ENCODE measurements at regions not wholly inside any gene's neighbourhood (a gene's known extent, or its start where the extent isn't known, plus 50 kb on each side); places are given as distances from the start of the nearest gene placed in this dataset.

DNA sequence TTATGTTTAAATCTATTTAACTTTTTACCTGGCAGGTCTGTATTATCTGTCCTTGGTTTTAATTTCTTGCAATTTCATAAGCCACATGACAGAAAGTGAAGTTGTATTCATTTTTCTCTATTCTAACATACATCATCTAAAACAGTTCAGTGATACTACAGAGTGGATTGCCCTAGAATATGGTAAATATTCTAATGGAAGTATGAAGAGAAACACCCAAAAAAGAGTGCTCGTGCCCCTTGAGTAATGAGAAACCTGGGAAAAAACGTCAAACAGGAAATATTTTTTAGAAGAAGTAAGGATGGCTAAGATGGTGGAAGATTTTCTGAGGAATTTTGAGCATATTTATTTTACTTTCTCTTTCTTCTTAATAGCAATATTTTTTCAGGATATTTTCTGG is 261.1 kb upstream of the CBLB start:
- Histone ChIP-seq H3K9ac (ENCODE audit: low read length) (no peak overlapping the region), H3K9me3 (ENCODE audit: insufficient read depth, low read length) (no peaks in the 10 kb centered on the region), H3K4me3 (ENCODE audit: low read length) (no peak overlapping the region), H4K20me1 (ENCODE audit: insufficient read depth, low read length) (no peaks in the 10 kb centered on the region), H3K4me2 (ENCODE audit: low read length) (no peak overlapping the region), H2AFZ (ENCODE audit: low read depth, low read length) (no peak overlapping the region), H3K79me2 (ENCODE audit: low read length) (no peaks in the 10 kb centered on the region), H3K27me3 (ENCODE audit: low read depth, low read length) (no peaks in the 10 kb centered on the region), H3K27ac (ENCODE audit: low read length) (no peak overlapping the region), H3K4me1 (ENCODE audit: low read length) (no peaks in the 10 kb centered on the region), H3K36me3 (replicated peaks; ENCODE audit: low read depth, low read length) (no peaks in the 10 kb centered on the region)
- TF ChIP-seq EZH2phosphoT487 (IDR thresholded peaks at IDR 0.05; ENCODE audit: low read depth): no peak
- TF ChIP-seq, protein P1, sequence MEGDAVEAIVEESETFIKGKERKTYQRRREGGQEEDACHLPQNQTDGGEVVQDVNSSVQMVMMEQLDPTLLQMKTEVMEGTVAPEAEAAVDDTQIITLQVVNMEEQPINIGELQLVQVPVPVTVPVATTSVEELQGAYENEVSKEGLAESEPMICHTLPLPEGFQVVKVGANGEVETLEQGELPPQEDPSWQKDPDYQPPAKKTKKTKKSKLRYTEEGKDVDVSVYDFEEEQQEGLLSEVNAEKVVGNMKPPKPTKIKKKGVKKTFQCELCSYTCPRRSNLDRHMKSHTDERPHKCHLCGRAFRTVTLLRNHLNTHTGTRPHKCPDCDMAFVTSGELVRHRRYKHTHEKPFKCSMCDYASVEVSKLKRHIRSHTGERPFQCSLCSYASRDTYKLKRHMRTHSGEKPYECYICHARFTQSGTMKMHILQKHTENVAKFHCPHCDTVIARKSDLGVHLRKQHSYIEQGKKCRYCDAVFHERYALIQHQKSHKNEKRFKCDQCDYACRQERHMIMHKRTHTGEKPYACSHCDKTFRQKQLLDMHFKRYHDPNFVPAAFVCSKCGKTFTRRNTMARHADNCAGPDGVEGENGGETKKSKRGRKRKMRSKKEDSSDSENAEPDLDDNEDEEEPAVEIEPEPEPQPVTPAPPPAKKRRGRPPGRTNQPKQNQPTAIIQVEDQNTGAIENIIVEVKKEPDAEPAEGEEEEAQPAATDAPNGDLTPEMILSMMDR (IDR thresholded peaks at IDR 0.05; ENCODE audit: low read depth, low read length): no peak

DNA sequence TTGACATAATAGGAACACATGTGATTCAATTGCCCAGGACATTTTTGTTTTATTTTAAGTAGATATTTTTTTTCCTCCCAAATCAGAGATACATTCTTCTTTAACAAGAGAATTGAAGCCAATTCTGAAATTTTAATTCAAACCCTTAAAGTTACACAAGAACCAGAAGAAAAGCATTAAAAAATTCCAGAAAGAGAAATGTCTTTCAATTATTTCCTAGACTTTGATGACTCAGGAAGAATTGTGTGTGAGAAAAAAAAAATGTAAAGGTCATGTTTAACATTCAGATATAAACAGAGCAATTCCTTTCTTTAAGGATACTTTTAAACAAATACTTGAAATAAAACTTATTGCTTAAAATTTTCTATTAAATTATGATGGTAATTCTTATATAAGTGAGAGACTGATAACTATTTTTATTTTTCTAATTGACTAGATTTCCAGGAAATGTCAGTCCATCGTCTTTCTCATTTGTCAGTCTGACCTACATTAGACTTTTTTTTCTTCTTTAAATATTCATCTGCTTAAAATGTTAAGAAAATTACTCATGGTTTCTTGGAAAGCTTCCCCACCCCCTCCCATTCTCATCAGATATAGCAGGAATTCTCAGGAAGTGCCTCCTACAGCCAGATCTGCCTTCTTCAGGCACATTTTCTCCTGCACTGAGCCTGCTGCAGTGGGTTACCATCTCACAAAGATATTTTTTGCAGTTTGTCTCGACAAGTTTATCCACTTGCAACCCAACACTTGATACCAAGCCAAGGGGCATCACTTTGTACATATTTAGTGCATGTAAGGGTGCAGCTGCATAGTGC is 261.8 kb upstream of the CBLB start:
- TF ChIP-seq, protein P1 (IDR thresholded peaks at IDR 0.05; ENCODE audit: low read depth, low read length): no peak
- no peak for TF ChIP-seq EZH2phosphoT487 (IDR thresholded peaks at IDR 0.05; ENCODE audit: low read depth)
- no peak overlapping the region for H3K9ac ChIP-seq (ENCODE audit: low read length)
- no peak overlapping the region for H3K4me2 ChIP-seq (ENCODE audit: low read length)
- no peaks in the 10 kb centered on the region for H3K9me3 ChIP-seq (ENCODE audit: insufficient read depth, low read length)
- no peak overlapping the region for H3K4me3 ChIP-seq (ENCODE audit: low read length)
- no peaks in the 10 kb centered on the region for H3K79me2 ChIP-seq (ENCODE audit: low read length)
- no peaks in the 10 kb centered on the region for H3K36me3 ChIP-seq (replicated peaks; ENCODE audit: low read depth, low read length)
- H3K27ac ChIP-seq (ENCODE audit: low read length): no peak overlapping the region
- no peak overlapping the region for H2AFZ ChIP-seq (ENCODE audit: low read depth, low read length)
- no peaks in the 10 kb centered on the region for H3K4me1 ChIP-seq (ENCODE audit: low read length)
- no peaks in the 10 kb centered on the region for H4K20me1 ChIP-seq (ENCODE audit: insufficient read depth, low read length)
- H3K27me3 ChIP-seq (ENCODE audit: low read depth, low read length): no peaks in the 10 kb centered on the region

DNA sequence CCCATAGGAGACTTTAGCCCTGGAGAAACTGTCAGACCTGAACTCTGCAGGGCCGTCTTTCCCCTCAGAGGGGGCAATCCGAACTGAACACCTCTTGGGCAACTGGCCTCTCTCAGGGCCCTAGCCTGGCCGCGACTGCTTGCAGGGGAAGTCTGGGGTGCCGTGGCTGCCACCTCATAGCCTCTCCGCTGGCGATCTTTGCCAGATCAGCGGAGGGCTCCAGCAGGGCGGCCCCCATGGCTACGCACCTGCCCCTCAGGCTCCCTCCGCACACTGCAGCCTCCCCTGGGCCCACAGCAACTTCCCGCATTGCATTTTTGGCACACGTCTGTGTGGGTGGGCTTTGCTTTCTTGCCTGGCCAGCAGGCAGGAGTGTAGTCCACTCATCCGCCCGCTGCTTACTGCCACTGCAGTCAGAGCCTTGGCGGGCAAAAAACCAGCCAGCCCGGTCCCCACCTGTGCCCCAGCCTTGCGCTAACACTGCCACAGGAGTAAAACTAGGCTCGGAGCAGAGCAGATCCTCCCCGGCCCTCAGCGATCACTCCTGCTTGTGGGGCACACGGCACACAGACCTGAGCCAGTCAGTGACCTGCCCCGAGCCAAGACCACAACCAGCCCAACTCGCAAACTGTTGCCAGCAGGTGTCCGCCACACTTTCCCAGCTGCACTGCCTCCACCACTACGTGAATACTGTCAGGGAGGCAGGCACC is 266.8 kb upstream of the CBLB start:
- no peaks in the 10 kb centered on the region for H3K27me3 ChIP-seq (ENCODE audit: low read depth, low read length)

DNA sequence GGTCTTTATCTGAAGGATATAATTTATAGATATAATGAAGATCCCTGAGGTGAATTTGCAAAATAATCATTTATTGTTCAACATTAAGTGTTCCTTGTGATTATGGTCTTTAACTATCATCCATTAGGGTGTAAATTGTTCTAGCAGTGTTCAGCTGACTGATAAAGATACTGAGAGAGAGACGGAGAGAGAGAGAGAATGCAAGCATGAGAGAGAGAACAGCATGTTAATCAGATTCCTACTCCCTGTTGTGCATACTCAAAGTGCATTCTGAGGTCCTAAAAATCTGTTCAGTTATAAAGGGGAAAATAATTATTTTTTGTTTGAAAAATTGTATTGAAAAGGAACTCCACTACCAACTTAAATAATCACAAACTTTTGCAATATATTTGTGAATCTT is 271.0 kb upstream of the CBLB start:
- H3K4me1 ChIP-seq (ENCODE audit: low read length): peaks cover 16% of the 10 kb centered on the region
- TF ChIP-seq, protein P1 (IDR thresholded peaks at IDR 0.05; ENCODE audit: low read depth, low read length): no peak
- TF ChIP-seq EZH2phosphoT487 (IDR thresholded peaks at IDR 0.05; ENCODE audit: low read depth): no peak
- H3K4me2 ChIP-seq (ENCODE audit: low read length): no peak overlapping the region

More for the DNA sequence above, 266.8 kb upstream of the CBLB start:
- Histone ChIP-seq H4K20me1 (ENCODE audit: insufficient read depth, low read length) (no peaks in the 10 kb centered on the region), H3K4me3 (ENCODE audit: low read length) (no peak overlapping the region), H3K36me3 (replicated peaks; ENCODE audit: low read depth, low read length) (no peaks in the 10 kb centered on the region), H2AFZ (ENCODE audit: low read depth, low read length) (no peak overlapping the region), H3K27ac (ENCODE audit: low read length) (no peak overlapping the region), H3K79me2 (ENCODE audit: low read length) (no peaks in the 10 kb centered on the region), H3K4me1 (ENCODE audit: low read length) (no peaks in the 10 kb centered on the region), H3K9me3 (ENCODE audit: insufficient read depth, low read length) (no peaks in the 10 kb centered on the region), H3K4me2 (ENCODE audit: low read length) (no peak overlapping the region), H3K9ac (ENCODE audit: low read length) (no peak overlapping the region)
- TF ChIP-seq, protein P1 (IDR thresholded peaks at IDR 0.05; ENCODE audit: low read depth, low read length): no peak
- TF ChIP-seq EZH2phosphoT487 (IDR thresholded peaks at IDR 0.05; ENCODE audit: low read depth): no peak

More for the DNA sequence above, 271.0 kb upstream of the CBLB start:
- H4K20me1 ChIP-seq (ENCODE audit: insufficient read depth, low read length): no peaks in the 10 kb centered on the region
- no peak overlapping the region for H3K9ac ChIP-seq (ENCODE audit: low read length)
- H3K4me3 ChIP-seq (ENCODE audit: low read length): no peak overlapping the region
- H3K27me3 ChIP-seq (ENCODE audit: low read depth, low read length): no peaks in the 10 kb centered on the region
- no peaks in the 10 kb centered on the region for H3K36me3 ChIP-seq (replicated peaks; ENCODE audit: low read depth, low read length)
- no peaks in the 10 kb centered on the region for H3K79me2 ChIP-seq (ENCODE audit: low read length)
- H2AFZ ChIP-seq (ENCODE audit: low read depth, low read length): no peak overlapping the region
- no peak overlapping the region for H3K27ac ChIP-seq (ENCODE audit: low read length)
- no peaks in the 10 kb centered on the region for H3K9me3 ChIP-seq (ENCODE audit: insufficient read depth, low read length)
